Neural progenitor cell (in vitro differentiated cells): ENCODE measurements at regions not wholly inside any gene's neighbourhood (a gene's known extent, or its start where the extent isn't known, plus 50 kb on each side); places are given as distances from the start of the nearest gene placed in this dataset.
A peak's percentile ranks its signal among the peaks of the same experiment; 100 is the strongest.

ENCODE experiments used
- DNase-seq: peaks from one replicate; pipeline ENCODE4 v3.0.0-alpha.2; 2016; ENCODE audit warnings: low spot score
- H2AFZ ChIP-seq: fragments of 200-600 bp; sonication (generic); replicated peaks from 2 replicates; pipeline ENCODE4 v1.6.1; 2016; ENCODE audit warnings: antibody characterized with exemption
- H3F3A ChIP-seq: fragments of 200-600 bp; sonication (generic); 2 replicates; pipeline ENCODE4 v1.6.1; 2016; ENCODE audit warnings: antibody characterized with exemption, low read depth
- H3K27ac ChIP-seq: fragments of 200-600 bp; sonication (generic); 2 replicates; pipeline ENCODE4 v1.5.1; 2016; ENCODE audit warnings: mild to moderate bottlenecking
- H3K27me3 ChIP-seq: fragments of 200-600 bp; sonication (generic); 2 replicates; pipeline ENCODE4 v1.6.1; 2016; ENCODE audit warnings: mild to moderate bottlenecking, moderate library complexity
- H3K36me3 ChIP-seq: fragments of 200-600 bp; sonication (generic); 2 replicates; pipeline ENCODE4 v1.5.1; 2016
- H3K4me1 ChIP-seq: fragments of 200-600 bp; sonication (generic); 2 replicates; pipeline ENCODE4 v1.6.1; 2016; ENCODE audit warnings: mixed run types
- H3K4me2 ChIP-seq: fragments of 200-600 bp; sonication (generic); 2 replicates; pipeline ENCODE4 v1.6.1; 2016
- H3K4me3 ChIP-seq: fragments of 200-600 bp; sonication (generic); 2 replicates; pipeline ENCODE4 v1.5.1; 2016
- H3K79me2 ChIP-seq: fragments of 200-600 bp; sonication (generic); 2 replicates; pipeline ENCODE4 v1.6.1; 2016; ENCODE audit warnings: low read depth
- H3K9ac ChIP-seq: fragments of 200-600 bp; sonication (generic); 2 replicates; pipeline ENCODE4 v1.6.1; 2016
- H3K9me3 ChIP-seq: fragments of 200-600 bp; sonication (generic); 2 replicates; pipeline ENCODE4 v1.5.1; 2016; ENCODE audit warnings: low read depth
- H4K20me1 ChIP-seq: fragments of 200-600 bp; sonication (generic); 2 replicates; pipeline ENCODE4 v1.6.1; 2016; ENCODE audit warnings: low read depth
- H3K27ac Mint-ChIP-seq: 3 replicates; pipeline ENCODE4 v1.8.0; 2021; ENCODE audit warnings: mixed read lengths
- H3K27me3 Mint-ChIP-seq: 2 replicates; pipeline ENCODE4 v1.8.0; 2022; ENCODE audit warnings: low read depth, mild to moderate bottlenecking, inconsistent platforms, moderate library complexity, mixed read lengths; ENCODE audit not compliant: insufficient read depth
- H3K36me3 Mint-ChIP-seq: 3 replicates; pipeline ENCODE4 v1.8.0; 2021; ENCODE audit warnings: mixed read lengths
- H3K4me1 Mint-ChIP-seq: 3 replicates; pipeline ENCODE4 v1.8.0; 2021; ENCODE audit warnings: mixed read lengths
- H3K4me3 Mint-ChIP-seq: 3 replicates; pipeline ENCODE4 v1.8.0; 2021; ENCODE audit warnings: mild to moderate bottlenecking, moderate library complexity, mixed read lengths
- H3K9me3 Mint-ChIP-seq: 3 replicates; pipeline ENCODE4 v1.8.0; 2020; ENCODE audit warnings: mixed read lengths
- CTCF ChIP-seq: fragments of 200-600 bp; sonication (generic); IDR thresholded peaks from 2 replicates; pipeline ENCODE4 v1.5.1; 2017; ENCODE audit warnings: antibody characterized with exemption, mild to moderate bottlenecking
- EZH2 ChIP-seq: fragments of 200-600 bp; sonication (generic); IDR thresholded peaks from 2 replicates; pipeline ENCODE4 v1.6.1; 2017; ENCODE audit warnings: antibody characterized with exemption, mild to moderate bottlenecking, moderate library complexity
- EZH2phosphoT487 ChIP-seq: fragments of 200-600 bp; sonication (generic); IDR thresholded peaks from 2 replicates; pipeline ENCODE4 v1.6.1; 2017; ENCODE audit warnings: antibody characterized with exemption

DNA sequence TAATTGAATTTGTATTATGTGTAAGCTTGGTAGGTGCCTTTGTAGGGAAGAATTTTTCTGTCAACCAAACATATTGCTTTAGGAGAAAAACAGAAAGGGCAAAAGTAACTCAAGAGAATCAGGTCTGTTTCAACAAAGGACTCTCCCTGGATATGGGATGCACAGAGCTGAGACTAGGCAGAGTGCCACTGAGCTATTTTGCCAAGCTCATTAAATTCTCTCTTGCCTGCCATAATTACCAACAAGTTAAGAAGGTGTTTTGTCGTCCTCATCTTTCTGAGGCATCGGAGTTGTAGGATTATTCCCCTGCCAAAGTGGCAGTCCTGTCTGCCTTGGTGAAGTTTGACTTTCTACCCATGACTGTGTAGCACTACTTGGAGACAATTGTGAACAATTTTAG, 438.9 kb upstream of the SEL1L start:
- Histone ChIP-seq H3K9me3 (peaks cover 14% of the 10 kb centered on the region), H3K4me3 (no peak overlapping the region), H3K36me3 (no peaks in the 10 kb centered on the region), H3K9ac (no peak overlapping the region), H3K27me3 (no peaks in the 10 kb centered on the region), H2AFZ (no peak overlapping the region), H3K79me2 (no peaks in the 10 kb centered on the region), H4K20me1 (no peaks in the 10 kb centered on the region), H3K4me2 (no peak overlapping the region), H3F3A (no peaks in the 10 kb centered on the region), H3K4me1 (no peaks in the 10 kb centered on the region), H3K27ac (no peak overlapping the region)
- TF ChIP-seq CTCF (no peak), EZH2phosphoT487 (no peak), EZH2 (no peak)
- Mint-ChIP-seq H3K4me3 (no peak overlapping the region), H3K4me1 (no peaks in the 10 kb centered on the region), H3K9me3 (peaks cover 26% of the 10 kb centered on the region), H3K27ac (no peak overlapping the region), H3K27me3 (no peaks in the 10 kb centered on the region), H3K36me3 (peaks cover 3% of the 10 kb centered on the region)
- DNase-seq = no peak

GRCh38 chr14:81974543-81974942, 440.9 kb upstream of the SEL1L start:
- Histone ChIP-seq H3K27me3 (no peaks in the 10 kb centered on the region), H3K4me3 (no peak overlapping the region), H3K9me3 (no peaks in the 10 kb centered on the region), H3K9ac (no peak overlapping the region), H2AFZ (no peak overlapping the region), H3K27ac (no peak overlapping the region), H3F3A (no peaks in the 10 kb centered on the region), H3K4me2 (no peak overlapping the region), H3K36me3 (no peaks in the 10 kb centered on the region), H4K20me1 (no peaks in the 10 kb centered on the region), H3K79me2 (no peaks in the 10 kb centered on the region), H3K4me1 (no peaks in the 10 kb centered on the region)
- Mint-ChIP-seq H3K4me3 (no peak overlapping the region), H3K27me3 (no peaks in the 10 kb centered on the region), H3K9me3 (peaks cover 12% of the 10 kb centered on the region), H3K36me3 (peaks cover under 1% of the 10 kb centered on the region), H3K27ac (no peak overlapping the region), H3K4me1 (no peaks in the 10 kb centered on the region)
- TF ChIP-seq EZH2 = no peak
- no peak for DNase-seq

GRCh38 chr14:81980601-81981306, 447.1 kb upstream of the SEL1L start:
- Histone ChIP-seq H3F3A (no peaks in the 10 kb centered on the region), H3K4me1 (no peaks in the 10 kb centered on the region), H3K9me3 (no peaks in the 10 kb centered on the region), H3K79me2 (no peaks in the 10 kb centered on the region), H4K20me1 (no peaks in the 10 kb centered on the region), H2AFZ (no peak overlapping the region), H3K4me2 (no peak overlapping the region), H3K4me3 (no peak overlapping the region), H3K27ac (no peak overlapping the region), H3K9ac (no peak overlapping the region), H3K36me3 (no peaks in the 10 kb centered on the region), H3K27me3 (no peaks in the 10 kb centered on the region)
- Mint-ChIP-seq H3K36me3 (no peaks in the 10 kb centered on the region), H3K4me3 (no peak overlapping the region), H3K27me3 (no peaks in the 10 kb centered on the region), H3K9me3 (no peaks in the 10 kb centered on the region), H3K4me1 (peaks cover 14% of the 10 kb centered on the region), H3K27ac (peak overlapping the region; percentile 3)
- TF ChIP-seq EZH2phosphoT487 = no peak
- TF ChIP-seq CTCF = no peak
- TF ChIP-seq EZH2 = no peak
- DNase-seq = no peak

- Histone ChIP-seq H3K4me1 (no peaks in the 10 kb centered on the region), H3K27me3 (no peaks in the 10 kb centered on the region), H3K79me2 (no peaks in the 10 kb centered on the region), H3F3A (no peaks in the 10 kb centered on the region), H3K9me3 (no peaks in the 10 kb centered on the region), H3K9ac (no peak overlapping the region), H4K20me1 (no peaks in the 10 kb centered on the region), H3K4me3 (no peak overlapping the region), H3K27ac (no peak overlapping the region), H2AFZ (no peak overlapping the region), H3K4me2 (no peak overlapping the region), H3K36me3 (no peaks in the 10 kb centered on the region)
- Mint-ChIP-seq H3K27me3 (no peaks in the 10 kb centered on the region), H3K36me3 (no peaks in the 10 kb centered on the region), H3K4me1 (peaks cover 14% of the 10 kb centered on the region), H3K27ac (peak overlapping the region; percentile 3), H3K9me3 (no peaks in the 10 kb centered on the region), H3K4me3 (no peak overlapping the region)
- no peak for TF ChIP-seq EZH2phosphoT487
- TF ChIP-seq EZH2 = no peak
- no peak for TF ChIP-seq CTCF
- no peak for DNase-seq
These were observed 447.6 kb upstream of the SEL1L start for GRCh38 chr14:81981307-81981675.
